ENCODE measurements at regions not wholly inside any gene's neighbourhood (a gene's known extent, or its start where the extent isn't known, plus 50 kb on each side); places are given as distances from the start of the nearest gene placed in this dataset.

DNA sequence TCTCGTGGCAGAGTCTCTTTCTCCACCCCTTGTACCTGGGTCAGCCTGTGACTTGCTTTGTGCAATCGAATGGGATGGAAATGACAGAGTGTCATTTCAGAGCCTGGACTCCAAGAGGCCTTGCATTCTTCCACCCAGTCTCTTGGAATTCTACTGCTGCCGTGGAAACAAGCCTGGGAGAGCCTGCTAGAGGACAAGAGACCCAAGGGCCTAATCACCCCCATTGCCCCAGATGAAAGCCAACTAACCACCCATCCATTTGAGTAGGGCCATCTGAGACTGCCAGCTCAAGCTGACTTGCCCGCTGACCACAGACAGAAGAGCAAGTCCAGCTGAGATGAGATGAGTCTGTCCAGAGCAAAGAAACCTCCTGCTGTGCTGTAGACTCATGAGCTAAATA, 201.6 kb downstream of the PTPRU start:
- TF ChIP-seq, protein P1, sequence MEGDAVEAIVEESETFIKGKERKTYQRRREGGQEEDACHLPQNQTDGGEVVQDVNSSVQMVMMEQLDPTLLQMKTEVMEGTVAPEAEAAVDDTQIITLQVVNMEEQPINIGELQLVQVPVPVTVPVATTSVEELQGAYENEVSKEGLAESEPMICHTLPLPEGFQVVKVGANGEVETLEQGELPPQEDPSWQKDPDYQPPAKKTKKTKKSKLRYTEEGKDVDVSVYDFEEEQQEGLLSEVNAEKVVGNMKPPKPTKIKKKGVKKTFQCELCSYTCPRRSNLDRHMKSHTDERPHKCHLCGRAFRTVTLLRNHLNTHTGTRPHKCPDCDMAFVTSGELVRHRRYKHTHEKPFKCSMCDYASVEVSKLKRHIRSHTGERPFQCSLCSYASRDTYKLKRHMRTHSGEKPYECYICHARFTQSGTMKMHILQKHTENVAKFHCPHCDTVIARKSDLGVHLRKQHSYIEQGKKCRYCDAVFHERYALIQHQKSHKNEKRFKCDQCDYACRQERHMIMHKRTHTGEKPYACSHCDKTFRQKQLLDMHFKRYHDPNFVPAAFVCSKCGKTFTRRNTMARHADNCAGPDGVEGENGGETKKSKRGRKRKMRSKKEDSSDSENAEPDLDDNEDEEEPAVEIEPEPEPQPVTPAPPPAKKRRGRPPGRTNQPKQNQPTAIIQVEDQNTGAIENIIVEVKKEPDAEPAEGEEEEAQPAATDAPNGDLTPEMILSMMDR (IDR thresholded peaks at IDR 0.05) = no peak
- TF ChIP-seq POLR2A (IDR thresholded peaks at IDR 0.05) (no peak), EP300 (IDR thresholded peaks at IDR 0.05) (no peak)

Measured in ovary (tissue), 3 donors.